ENCODE measurements at regions not wholly inside any gene's neighbourhood (a gene's known extent, or its start where the extent isn't known, plus 50 kb on each side); places are given as distances from the start of the nearest gene placed in this dataset.
"Not testable (repeated sequence)": the region's sequence is repeated elsewhere in the genome, so short reads cannot be mapped to it uniquely, and the experiment has no call there.

GRCh38 chr3:163548015-163548414, 1530.3 kb downstream of the SI start:
- DNase-seq (ENCODE audit: low read depth): no peak

- DNase-seq (ENCODE audit: low read depth): no peak
These were observed 1531.1 kb downstream of the SI start for GRCh38 chr3:163547014-163547685.

- no peak for DNase-seq (ENCODE audit: low read depth)
These were observed 1534.6 kb downstream of the SI start for GRCh38 chr3:163543662-163544061.

GRCh38 chr3:163541629-163542028, 1536.7 kb downstream of the SI start:
- no peak for DNase-seq (ENCODE audit: low read depth)

DNA sequence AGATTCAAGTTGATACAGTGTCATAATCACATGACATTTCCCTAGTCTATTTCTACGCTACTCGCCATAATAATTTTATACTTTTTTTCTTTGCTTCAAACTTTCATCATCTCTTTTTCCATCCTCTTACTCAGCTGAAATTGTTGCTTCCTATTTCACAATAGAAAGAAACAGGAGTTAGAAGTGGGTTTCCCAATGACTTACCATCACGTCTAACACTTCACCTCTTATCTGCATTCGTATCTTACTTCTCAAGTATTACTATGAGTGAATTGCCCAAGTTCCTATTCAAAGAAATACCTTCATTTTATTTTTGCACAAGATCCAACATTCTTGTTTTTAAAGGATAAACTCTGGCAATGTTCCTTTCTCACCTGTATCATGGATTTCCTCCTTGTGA, 1539.9 kb downstream of the SI start:
- no peak for DNase-seq (ENCODE audit: low read depth)

- DNase-seq (ENCODE audit: low read depth): no peak
These were observed 1544.9 kb downstream of the SI start for GRCh38 chr3:163533381-163533780.

DNA sequence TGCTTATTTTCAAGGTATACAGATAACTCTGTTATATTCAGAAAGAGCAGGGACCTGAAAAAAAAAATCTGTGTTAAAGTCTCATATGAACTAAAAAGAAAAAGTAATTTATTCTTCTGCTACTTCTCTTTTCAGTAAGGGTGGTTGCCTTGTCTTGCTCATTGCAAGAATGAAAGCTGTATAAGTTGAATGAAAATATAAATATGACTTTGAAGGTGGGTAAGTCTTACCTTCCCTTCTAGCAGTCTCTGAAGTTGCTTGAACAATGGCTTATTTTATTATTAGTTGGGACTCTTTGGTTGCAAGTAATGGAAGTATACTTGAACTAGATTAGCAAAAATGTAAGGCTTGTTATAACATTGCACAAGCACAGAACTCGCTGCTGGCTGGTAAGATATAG, 1554.9 kb downstream of the SI start:
- DNase-seq (ENCODE audit: low read depth): no peak

GRCh38 chr3:163521261-163521660, 1557.0 kb downstream of the SI start:
- no peak for DNase-seq (ENCODE audit: low read depth)

GRCh38 chr3:163518065-163518464, 1560.2 kb downstream of the SI start:
- DNase-seq (ENCODE audit: low read depth): no peak

DNA sequence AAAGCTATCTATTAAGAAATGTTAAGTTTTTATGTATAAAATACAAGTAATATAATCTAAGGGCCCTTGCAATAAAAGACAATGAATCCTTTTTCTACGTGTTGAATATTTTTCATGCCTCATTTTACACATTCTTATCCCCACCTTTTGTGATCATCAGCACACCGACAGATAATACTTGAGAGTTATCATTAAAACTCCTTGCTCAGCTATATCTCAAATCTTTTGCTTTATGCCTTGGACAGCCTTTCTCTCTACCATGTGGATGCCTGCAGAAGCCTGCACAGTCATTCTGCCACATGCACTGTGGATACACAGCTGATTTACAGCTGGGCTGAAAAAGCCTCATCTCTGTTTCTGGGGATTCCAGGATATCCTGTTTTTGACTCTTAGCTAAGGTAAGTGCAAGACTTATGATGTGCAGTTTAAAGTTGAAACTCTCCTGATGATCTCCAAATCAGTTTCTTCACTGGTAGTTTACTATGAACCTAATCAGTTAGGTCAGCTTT, 1565.1 kb downstream of the SI start:
- DNase-seq (ENCODE audit: low read depth): no peak

DNA sequence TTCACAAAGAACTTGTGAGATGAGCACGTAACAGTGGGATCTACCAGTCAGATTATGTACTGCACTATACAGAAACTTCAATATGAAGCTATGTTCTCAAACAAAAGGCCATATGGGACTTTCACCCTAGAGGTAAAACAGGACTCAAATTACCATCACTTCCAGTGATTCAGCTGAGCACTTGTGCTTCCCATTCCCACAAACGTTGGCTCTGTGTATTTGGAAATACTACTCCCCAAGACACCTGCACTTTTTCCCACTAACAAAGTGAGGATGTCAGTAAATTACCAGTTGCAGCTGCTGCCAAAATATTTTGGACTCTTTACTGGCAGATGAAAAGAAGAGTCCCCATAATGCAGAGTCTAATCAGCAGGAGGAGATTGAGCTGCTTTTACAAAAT, 1570.1 kb downstream of the SI start:
- no peak for DNase-seq (ENCODE audit: low read depth)

GRCh38 chr3:163504974-163505373, 1573.3 kb downstream of the SI start:
- no peak for DNase-seq (ENCODE audit: low read depth)

GRCh38 chr3:163499736-163500219, 1578.5 kb downstream of the SI start:
- not testable (repeated sequence) for DNase-seq (ENCODE audit: low read depth)

DNA sequence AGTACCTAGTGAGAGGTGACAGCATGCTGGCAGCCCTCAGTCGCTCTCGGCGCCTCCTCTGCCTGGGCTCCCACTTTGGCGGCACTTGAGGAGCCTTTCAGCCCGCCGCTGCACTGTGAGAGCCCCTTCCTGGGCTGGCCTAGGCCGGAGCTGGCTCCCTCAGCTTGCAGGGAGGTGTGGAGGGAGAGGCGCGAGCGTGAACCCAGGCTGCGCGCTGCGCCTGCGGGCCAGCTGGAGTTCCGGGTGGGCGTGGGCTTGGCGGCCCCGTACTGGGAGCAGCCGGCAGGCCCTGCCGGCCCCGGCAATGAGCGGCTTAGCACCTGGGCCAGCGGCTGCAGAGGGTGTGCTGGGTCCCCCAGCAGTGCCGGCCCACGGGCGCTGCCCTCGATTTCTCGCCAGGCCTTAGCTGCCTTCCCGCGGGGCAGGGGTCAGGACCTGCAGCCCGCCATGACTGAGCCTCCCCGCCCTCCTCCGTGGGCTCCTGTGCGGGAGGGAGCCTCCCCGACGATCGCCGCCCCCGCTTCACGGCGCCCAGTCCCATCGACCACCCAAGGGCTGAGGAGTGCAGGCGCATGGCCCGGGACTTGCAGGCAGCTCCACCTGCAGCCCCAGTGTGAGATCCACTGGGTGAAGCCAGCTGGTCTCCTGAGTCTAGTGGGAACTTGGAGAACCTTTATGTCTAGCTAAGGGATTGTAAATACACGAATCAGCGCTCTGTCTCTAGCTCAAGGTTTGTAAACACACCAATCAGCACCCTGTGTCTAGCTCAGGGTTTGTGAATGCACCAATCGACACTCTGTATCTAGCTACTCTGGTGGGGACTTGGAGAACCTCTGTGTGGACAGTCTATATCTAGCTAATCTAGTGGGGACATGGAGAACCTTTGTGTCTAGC, 1579.2 kb downstream of the SI start:
- not testable (repeated sequence) for DNase-seq (ENCODE audit: low read depth)

DNA sequence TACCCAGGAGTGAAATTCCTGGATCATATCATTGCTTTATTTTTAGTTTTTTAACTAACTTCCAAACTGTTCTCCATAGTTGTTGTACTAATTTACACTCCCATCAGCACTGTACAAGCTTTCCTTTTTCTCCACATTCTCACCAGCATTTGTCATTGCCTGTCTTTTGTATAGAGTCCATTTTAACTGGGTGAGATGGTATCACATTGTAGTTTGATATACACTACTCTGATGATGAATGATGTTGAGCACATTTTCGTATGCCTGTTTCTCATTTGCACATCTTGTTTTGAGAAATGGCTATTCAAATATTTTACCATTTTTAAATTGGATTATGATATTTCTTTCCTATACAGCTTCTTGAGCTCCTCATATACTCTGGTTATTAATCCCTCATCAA, 1586.6 kb downstream of the SI start:
- no peak for DNase-seq (ENCODE audit: low read depth)

DNA sequence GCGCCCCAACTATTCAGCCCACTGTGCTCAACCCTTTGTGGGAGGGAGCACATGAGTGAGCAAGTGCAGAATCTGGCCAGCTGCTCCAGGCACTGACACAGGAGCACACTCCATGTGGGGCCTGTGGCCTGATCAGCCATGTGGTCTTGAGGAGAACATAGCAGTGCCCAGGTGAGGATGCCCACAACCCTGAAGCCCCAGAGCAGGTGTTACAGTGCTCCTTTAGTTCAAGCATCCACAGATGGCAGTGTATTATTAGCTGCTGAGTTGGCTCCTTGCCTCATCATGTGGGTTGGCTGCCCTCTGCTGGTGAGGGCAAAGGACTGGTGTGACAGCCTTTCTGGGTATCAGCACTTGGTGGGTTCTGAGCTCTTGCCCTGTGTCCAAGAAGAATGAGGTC, 1588.2 kb downstream of the SI start:
- DNase-seq (ENCODE audit: low read depth): peak; percentile 22

DNA sequence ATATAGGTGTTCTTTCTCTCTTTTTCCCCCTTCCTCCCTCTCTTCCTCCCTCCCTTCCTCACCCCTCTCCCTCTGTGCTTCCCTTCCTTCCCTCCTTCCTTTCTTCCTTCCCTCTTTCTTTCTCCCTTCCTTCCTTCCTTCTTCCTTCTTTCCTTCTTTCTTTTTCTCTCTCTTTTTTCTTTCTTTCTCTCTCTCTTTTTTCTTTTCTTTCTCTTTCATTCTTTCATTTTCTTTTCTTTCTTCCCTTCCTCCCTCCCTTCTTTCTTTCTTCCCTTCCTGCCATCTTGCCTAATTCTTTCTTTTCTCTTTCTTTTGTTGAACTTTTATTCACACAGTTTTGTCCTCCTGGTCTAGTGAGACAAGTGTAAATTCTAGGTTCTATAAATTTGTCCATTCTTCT, 1595.6 kb downstream of the SI start:
- no peak for DNase-seq (ENCODE audit: low read depth)

DNA sequence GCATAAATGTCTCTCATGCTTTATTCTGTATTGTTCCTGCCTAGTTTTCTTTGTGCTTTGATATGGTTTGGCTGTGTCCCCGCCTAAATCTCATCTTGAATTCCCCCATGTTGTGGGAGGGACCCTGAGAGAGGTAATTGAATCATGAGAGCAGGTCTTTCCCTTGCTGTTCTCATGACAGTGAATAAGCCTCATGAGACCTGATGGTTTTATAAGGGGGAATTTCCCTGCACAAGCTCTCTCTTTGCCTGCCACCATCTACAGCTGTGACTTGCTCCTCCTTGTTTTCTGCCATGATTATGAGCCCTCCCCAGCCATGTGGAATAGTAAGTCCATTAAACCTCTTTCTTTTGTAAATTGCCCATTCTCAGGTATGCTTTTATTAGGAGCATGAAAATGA, 1596.6 kb downstream of the SI start:
- no peak for DNase-seq (ENCODE audit: low read depth)

DNA sequence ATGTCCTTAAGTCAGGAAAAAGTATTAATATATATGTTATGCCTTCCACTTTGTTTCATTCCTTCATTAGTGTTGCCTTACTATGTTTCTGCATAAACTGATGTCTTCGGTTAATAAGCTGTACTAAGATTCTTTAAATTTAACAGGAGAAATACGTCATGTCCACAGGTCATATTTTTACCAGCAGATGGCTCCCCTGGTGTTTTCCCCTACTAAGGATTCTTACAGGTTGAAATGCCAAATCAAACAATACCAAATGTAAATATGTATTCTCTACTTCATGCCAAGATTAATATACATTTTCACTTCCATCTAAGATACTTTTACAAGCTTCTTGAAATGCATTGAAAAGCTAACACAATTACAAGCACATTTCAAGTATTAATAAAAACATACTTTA, 1602.1 kb downstream of the SI start:
- no peak for DNase-seq (ENCODE audit: low read depth)

- DNase-seq (ENCODE audit: low read depth): no peak
These were observed 1603.5 kb downstream of the SI start for GRCh38 chr3:163474766-163475165.

GRCh38 chr3:163468531-163469335, 1609.6 kb downstream of the SI start:
- no peak for DNase-seq (ENCODE audit: low read depth)

GRCh38 chr3:163462446-163462845, 1615.8 kb downstream of the SI start:
- DNase-seq (ENCODE audit: low read depth): no peak
